GM12878 (cell line): ENCODE measurements at regions not wholly inside any gene's neighbourhood (a gene's known extent, or its start where the extent isn't known, plus 50 kb on each side); places are given as distances from the start of the nearest gene placed in this dataset.

Source experiments
- ATAC-seq: fragments of 200-7000 bp; cut with Tn5 transposase; 3 replicates; pipeline ENCODE4 v1.9.1; 2020; ENCODE audit warnings: mild to moderate bottlenecking, moderate library complexity
- BruUV-seq: library from RNA; stranded (reverse); fragments of 400-500 nt; replicated peaks from 2 replicates; lab custom pipeline; 2021; lab: Mats Ljungman, UMichigan
- CTCF ChIA-PET: fragments of 300-600 bp; sonication (Branson Sonifier 250); formaldehyde crosslinking; extraction: SDS; loops from one replicate; lab custom pipeline; 2021; ENCODE audit warnings: inconsistent platforms; lab: Yijun Ruan, JAX
- POLR2A ChIA-PET: fragments of 350-600 bp; formaldehyde crosslinking; extraction: SDS; loops from one replicate; lab custom pipeline; 2021; ENCODE audit warnings: inconsistent platforms; lab: Charles Lee
- RAD21 ChIA-PET: fragments of 300-600 bp; sonication (Branson Sonifier 250); formaldehyde crosslinking; loops from one replicate; lab custom pipeline; 2023; ENCODE audit warnings: antibody characterized with exemption; ENCODE audit not compliant: unreplicated experiment; lab: Charles Lee
- SMC1A ChIA-PET: fragments of 300-600 bp; sonication (Branson Sonifier 250); formaldehyde crosslinking; loops from one replicate; lab custom pipeline; 2023; ENCODE audit not compliant: unreplicated experiment, uncharacterized antibody; lab: Charles Lee
- DNase-seq: peaks from one replicate; pipeline ENCODE4 v3.0.0-alpha.2; 2011; ENCODE audit warnings: low read depth, low spot score
- FAIRE-seq: peaks from 3 replicates; lab custom pipeline; 2011; peaks lifted over from hg19 to GRCh38; lab: Jason Lieb, UNC
- H2AFZ ChIP-seq: 2 replicates; pipeline ENCODE4 v1.6.0; 2011; ENCODE audit warnings: low read depth, low read length, control low read depth; ENCODE audit not compliant: control insufficient read depth
- H3K27ac ChIP-seq: 2 replicates; pipeline ENCODE4 v1.5.1; 2011; ENCODE audit warnings: control low read depth; ENCODE audit not compliant: control insufficient read depth, insufficient read depth
- H3K27me3 ChIP-seq, 2 experiments: replicated peaks in 1 of 2; 2 replicates each; pipeline versions ENCODE4 v1.6.0 to v1.6.1; 2011; ENCODE audit warnings: low read length in 1 of 2; ENCODE audit not compliant: control insufficient read depth in 2 of 2, insufficient read depth in 2 of 2
- H3K36me3 ChIP-seq, 2 experiments: 2 replicates each; pipeline ENCODE4 v1.5.1; 2011; ENCODE audit warnings: low read length in 1 of 2; ENCODE audit not compliant: control insufficient read depth in 2 of 2, insufficient read depth in 2 of 2
- H3K4me1 ChIP-seq: 2 replicates; pipeline ENCODE4 v1.6.1; 2011; ENCODE audit warnings: mild to moderate bottlenecking, low read length, moderate library complexity, mixed read lengths; ENCODE audit not compliant: control insufficient read depth, insufficient read depth
- H3K4me2 ChIP-seq: 2 replicates; pipeline ENCODE4 v1.6.0; 2011; ENCODE audit warnings: control low read depth; ENCODE audit not compliant: control insufficient read depth, insufficient read depth
- H3K4me3 ChIP-seq: fragments of 200-600 bp; sonication (generic); 2 replicates; pipeline ENCODE4 v1.5.1; 2016
- H3K79me2 ChIP-seq: 2 replicates; pipeline ENCODE4 v1.6.0; 2011; ENCODE audit warnings: low read length; ENCODE audit not compliant: control insufficient read depth, insufficient read depth
- H3K9ac ChIP-seq: 2 replicates; pipeline ENCODE4 v1.8.0; 2011; ENCODE audit warnings: low read length, control low read depth, mixed read lengths; ENCODE audit not compliant: control insufficient read depth, insufficient read depth
- H3K9me3 ChIP-seq: replicated peaks from 3 replicates; pipeline ENCODE4 v1.5.1; 2011; ENCODE audit warnings: mild to moderate bottlenecking, low read length; ENCODE audit not compliant: control insufficient read depth, insufficient read depth
- H4K20me1 ChIP-seq: 2 replicates; pipeline ENCODE4 v1.6.0; 2011; ENCODE audit not compliant: control insufficient read depth, insufficient read depth
- CHD2 ChIP-seq: IDR thresholded peaks from 2 replicates; pipeline ENCODE4 v1.6.1; 2011; ENCODE audit warnings: low read depth, low read length, improper control_type of control experiment, borderline replicate concordance
- CUX1 ChIP-seq: IDR thresholded peaks from 2 replicates; pipeline ENCODE4 v1.6.1; 2012; ENCODE audit warnings: improper control_type of control experiment, low read depth, low read length; ENCODE audit not compliant: insufficient replicate concordance
- MTA2 ChIP-seq: fragments of 450-650 bp; IDR thresholded peaks from 2 replicates; pipeline ENCODE4 v1.6.1; 2016; ENCODE audit warnings: low read depth, mild to moderate bottlenecking, moderate library complexity
- ZBED1 ChIP-seq: IDR thresholded peaks from 2 replicates; pipeline ENCODE4 v1.6.1; 2016; ENCODE audit warnings: borderline replicate concordance
- ZNF217 ChIP-seq: fragments of 450-650 bp; IDR thresholded peaks from 2 replicates; pipeline ENCODE4 v1.6.1; 2017; ENCODE audit warnings: antibody characterized with exemption, mild to moderate bottlenecking
- ZNF24 ChIP-seq: fragments of 450-650 bp; IDR thresholded peaks from 2 replicates; pipeline ENCODE4 v1.6.1; 2017; ENCODE audit warnings: antibody characterized with exemption, mild to moderate bottlenecking
- ZNF592 ChIP-seq: fragments of 450-650 bp; IDR thresholded peaks from 2 replicates; pipeline ENCODE4 v1.6.1; 2017; ENCODE audit warnings: mild to moderate bottlenecking, moderate library complexity
- ZNF687 ChIP-seq: fragments of 450-650 bp; IDR thresholded peaks from 2 replicates; pipeline ENCODE4 v1.6.1; 2017; ENCODE audit warnings: mild to moderate bottlenecking, moderate library complexity
- WGBS: methylation state at CpG from one replicate; pipeline ENCODE4 v1.1.6; 2016; ENCODE audit warnings: low lambda C conversion rate; ENCODE audit not compliant: insufficient replicate concordance, insufficient coverage; ENCODE audit errors: missing lambda C conversion rate; 5-methylcytosine and 5-hydroxymethylcytosine counted together
- in situ Hi-C: fragments of 300-500 bp; cut with MboI; formaldehyde crosslinking; loops from 9 replicates; pipeline ENCODE4 v1.14.3; 2018; ENCODE audit warnings: mixed read lengths
- intact Hi-C: fragments of 100-400 bp; cut with micrococcal nuclease; formaldehyde crosslinking; loops from one replicate; pipeline ENCODE4 v1.14.2; 2022; ENCODE audit not compliant: unreplicated experiment
- TF ChIP-seq, protein P1 (sequence below): IDR thresholded peaks from 2 replicates; pipeline ENCODE4 v1.6.1; 2011; ENCODE audit warnings: borderline replicate concordance, low read depth, mild to moderate bottlenecking, moderate library complexity, low read length; ENCODE audit not compliant: insufficient read depth, poor library complexity, severe bottlenecking

DNA sequence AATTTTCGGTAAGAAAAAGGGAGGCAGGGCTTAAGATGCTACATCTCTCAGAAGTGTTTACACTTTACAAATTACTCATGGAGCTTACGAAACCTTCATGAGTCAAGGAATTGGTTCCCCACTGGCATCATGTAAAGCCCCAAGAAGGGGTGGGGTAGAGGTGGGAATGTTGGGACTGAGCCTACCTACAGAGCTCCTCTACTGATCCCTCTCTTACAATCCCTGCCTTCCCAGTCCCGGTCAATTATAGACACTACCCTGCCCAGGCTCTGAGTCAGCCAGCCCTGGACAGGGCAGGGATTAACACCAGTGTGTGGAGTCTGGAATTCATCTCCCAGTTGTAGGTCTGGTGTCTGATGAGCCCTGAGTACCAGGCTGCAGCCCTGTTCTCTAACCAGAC, 248.9 kb downstream of the PAX3 start:
- Histone ChIP-seq H3K27ac (no peak overlapping the region), H3K27me3 (peaks cover 0 to 4% of the 10 kb centered on the region in 2 experiments; a peak in 3 of 4 replicates), H3K4me3 (no peak overlapping the region), H2AFZ (no peak overlapping the region), H3K36me3 (no peaks in the 10 kb centered on the region), H3K4me1 (no peaks in the 10 kb centered on the region), H4K20me1 (no peaks in the 10 kb centered on the region), H3K9me3 (no peaks in the 10 kb centered on the region), H3K79me2 (no peaks in the 10 kb centered on the region), H3K4me2 (no peak overlapping the region), H3K9ac (no peak overlapping the region)
- WGBS = 23% methylated on average over 3 of the region's 3 CpGs
- ChIA-PET SMC1A (no interaction called here), CTCF (no interaction called here), RAD21 (no interaction called here), POLR2A (no interaction called here)
- no peak for DNase-seq
- intact Hi-C loops (loop anchor here (10.0 kb wide), 1 partner anchor 645 kb away; no protein-coding TSS in a partner anchor), in situ Hi-C loops (loop anchor here (10.0 kb wide), 1 partner anchor 515 kb away; no protein-coding TSS in a partner anchor)
- no TSS peak for BruUV-seq
- ATAC-seq = no peak
- no peak for FAIRE-seq
- TF ChIP-seq ZNF687 (no peak), MTA2 (no peak), CUX1 (no peak), ZBED1 (no peak), ZNF217 (no peak), ZNF24 (no peak), ZNF592 (no peak), CHD2 (no peak)
- TF ChIP-seq, protein P1, sequence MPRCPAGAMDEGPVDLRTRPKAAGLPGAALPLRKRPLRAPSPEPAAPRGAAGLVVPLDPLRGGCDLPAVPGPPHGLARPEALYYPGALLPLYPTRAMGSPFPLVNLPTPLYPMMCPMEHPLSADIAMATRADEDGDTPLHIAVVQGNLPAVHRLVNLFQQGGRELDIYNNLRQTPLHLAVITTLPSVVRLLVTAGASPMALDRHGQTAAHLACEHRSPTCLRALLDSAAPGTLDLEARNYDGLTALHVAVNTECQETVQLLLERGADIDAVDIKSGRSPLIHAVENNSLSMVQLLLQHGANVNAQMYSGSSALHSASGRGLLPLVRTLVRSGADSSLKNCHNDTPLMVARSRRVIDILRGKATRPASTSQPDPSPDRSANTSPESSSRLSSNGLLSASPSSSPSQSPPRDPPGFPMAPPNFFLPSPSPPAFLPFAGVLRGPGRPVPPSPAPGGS = no peak
